Bronchial epithelial cell (primary cell): ENCODE measurements at regions not wholly inside any gene's neighbourhood (a gene's known extent, or its start where the extent isn't known, plus 50 kb on each side); places are given as distances from the start of the nearest gene placed in this dataset.
A peak's percentile ranks its signal among the peaks of the same experiment; 100 is the strongest.

ENCODE experiments used
- DNase-seq: peaks from one replicate; pipeline ENCODE4 v3.0.0-alpha.2; 2010; ENCODE audit warnings: low read depth
- FAIRE-seq: peaks from 2 replicates; lab custom pipeline; 2011; peaks lifted over from hg19 to GRCh38; lab: Jason Lieb, UNC
- H3K27me3 ChIP-seq: 2 replicates; pipeline ENCODE4 v1.5.1; 2011; ENCODE audit warnings: low read length; ENCODE audit not compliant: control insufficient read depth, insufficient read depth
- H3K36me3 ChIP-seq: 2 replicates; pipeline ENCODE4 v1.5.1; 2011; ENCODE audit warnings: low read length; ENCODE audit not compliant: control insufficient read depth, insufficient read depth
- H3K4me3 ChIP-seq: 2 replicates; pipeline ENCODE4 v1.5.1; 2011; ENCODE audit warnings: mild to moderate bottlenecking, low read depth, low read length, control low read depth
- TF ChIP-seq, protein P1 (sequence below): IDR thresholded peaks from 2 replicates; pipeline ENCODE4 v1.5.1; 2011; ENCODE audit warnings: mild to moderate bottlenecking, moderate library complexity, low read length, control low read depth, inconsistent platforms; ENCODE audit not compliant: insufficient read depth, severe bottlenecking

DNA sequence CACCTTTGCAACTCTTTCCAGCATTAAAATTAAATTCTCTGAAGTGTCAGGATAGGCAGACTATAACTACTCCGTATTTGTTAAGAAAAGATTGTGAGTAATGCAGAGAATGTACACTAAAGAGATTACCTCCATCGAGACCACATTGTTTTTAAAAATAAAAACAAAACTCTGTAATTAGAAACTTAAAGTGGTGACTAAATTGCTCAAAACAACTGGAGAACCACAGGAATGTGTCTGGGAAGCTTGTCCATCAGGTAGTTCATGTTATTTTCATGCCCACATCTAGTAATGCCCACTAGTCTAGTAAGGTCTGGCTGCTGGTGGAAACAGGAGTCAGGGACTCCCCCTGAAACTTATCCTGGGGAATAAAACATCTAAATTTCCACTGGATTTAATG lies 103.0 kb upstream of the FOXQ1 start:
- DNase-seq (peak; percentile 72), FAIRE-seq (no peak)
- Histone ChIP-seq H3K27me3 (no peaks in the 10 kb centered on the region), H3K4me3 (no peak overlapping the region), H3K36me3 (no peaks in the 10 kb centered on the region)
- TF ChIP-seq, protein P1, sequence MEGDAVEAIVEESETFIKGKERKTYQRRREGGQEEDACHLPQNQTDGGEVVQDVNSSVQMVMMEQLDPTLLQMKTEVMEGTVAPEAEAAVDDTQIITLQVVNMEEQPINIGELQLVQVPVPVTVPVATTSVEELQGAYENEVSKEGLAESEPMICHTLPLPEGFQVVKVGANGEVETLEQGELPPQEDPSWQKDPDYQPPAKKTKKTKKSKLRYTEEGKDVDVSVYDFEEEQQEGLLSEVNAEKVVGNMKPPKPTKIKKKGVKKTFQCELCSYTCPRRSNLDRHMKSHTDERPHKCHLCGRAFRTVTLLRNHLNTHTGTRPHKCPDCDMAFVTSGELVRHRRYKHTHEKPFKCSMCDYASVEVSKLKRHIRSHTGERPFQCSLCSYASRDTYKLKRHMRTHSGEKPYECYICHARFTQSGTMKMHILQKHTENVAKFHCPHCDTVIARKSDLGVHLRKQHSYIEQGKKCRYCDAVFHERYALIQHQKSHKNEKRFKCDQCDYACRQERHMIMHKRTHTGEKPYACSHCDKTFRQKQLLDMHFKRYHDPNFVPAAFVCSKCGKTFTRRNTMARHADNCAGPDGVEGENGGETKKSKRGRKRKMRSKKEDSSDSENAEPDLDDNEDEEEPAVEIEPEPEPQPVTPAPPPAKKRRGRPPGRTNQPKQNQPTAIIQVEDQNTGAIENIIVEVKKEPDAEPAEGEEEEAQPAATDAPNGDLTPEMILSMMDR: no peak

DNA sequence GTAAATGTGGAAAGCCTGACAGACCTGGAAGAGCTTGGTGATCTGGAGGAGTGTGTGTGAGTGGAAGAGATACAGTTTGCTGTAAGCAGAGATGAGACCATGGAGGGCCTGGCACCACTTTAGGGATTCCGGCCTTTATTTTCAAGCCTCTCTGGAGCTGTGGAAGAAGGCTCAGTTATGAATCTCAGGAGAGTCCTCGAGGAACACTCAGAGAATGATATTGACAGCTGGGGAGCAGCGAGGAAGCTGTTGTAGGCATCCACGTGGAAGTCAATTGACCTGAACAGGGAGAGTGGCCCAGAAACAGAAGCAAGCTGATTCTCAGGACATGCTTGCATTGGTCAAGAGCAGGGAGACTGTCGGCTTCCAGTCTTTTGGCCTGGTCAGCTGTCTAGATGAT lies 108.4 kb upstream of the FOXQ1 start:
- H3K27me3 ChIP-seq: no peaks in the 10 kb centered on the region
- H3K36me3 ChIP-seq: no peaks in the 10 kb centered on the region
- FAIRE-seq: no peak
- no peak for DNase-seq
- H3K4me3 ChIP-seq: no peak overlapping the region
- TF ChIP-seq, protein P1: no peak

DNA sequence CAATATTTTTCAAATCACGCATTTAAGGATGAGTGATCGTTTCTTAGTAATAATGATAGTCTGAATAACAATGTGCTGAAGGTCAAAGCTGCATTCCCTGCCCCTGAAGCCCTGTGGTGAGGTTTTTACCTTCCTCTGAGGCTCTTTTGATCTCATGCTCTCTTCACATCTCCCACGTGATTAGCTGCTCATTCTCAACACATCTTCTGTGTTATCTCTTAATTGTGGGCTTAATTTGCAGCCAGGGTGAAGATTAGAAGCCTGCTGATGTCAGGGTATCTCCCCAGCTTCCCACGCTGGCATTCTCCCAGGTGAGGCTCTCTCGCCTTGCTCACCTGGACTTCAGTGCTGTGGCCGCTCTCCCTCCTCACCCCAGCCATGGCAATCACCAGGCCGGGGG lies 109.7 kb upstream of the FOXQ1 start:
- DNase-seq (no peak), FAIRE-seq (no peak)
- no peak overlapping the region for H3K4me3 ChIP-seq
- H3K36me3 ChIP-seq: no peaks in the 10 kb centered on the region
- H3K27me3 ChIP-seq: no peaks in the 10 kb centered on the region
- TF ChIP-seq, protein P1: no peak

DNA sequence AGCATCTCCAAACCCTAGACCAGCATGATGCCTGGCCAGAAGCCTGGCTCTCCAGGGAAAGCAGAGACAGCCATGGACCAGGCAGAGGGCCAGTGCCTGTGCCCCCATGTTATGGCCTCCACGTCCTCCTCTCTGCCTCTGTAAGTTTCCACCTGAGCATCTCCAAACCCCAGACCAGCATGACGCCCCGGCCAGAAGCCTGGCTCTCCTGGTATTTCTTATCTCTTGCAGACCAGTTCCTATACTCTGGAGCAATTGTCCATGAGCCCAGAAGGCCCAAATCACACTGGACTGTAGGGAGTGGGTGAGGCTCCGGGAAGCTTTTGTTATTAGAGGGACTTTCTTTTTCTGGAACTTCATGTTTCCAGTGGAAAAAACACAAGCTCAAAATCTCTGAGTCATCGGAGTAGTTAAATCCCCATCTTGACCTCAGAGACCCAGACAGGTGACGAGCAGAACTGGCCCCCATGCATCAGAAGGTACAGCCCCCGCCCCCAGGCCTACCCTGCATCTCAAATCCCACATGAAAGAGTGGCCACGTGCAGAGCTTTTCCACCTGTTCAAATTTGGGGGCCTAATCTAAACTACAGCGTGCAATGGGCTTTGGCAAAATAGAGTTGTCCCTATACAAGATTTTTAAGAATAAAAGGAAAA lies 110.2 kb upstream of the FOXQ1 start:
- Histone ChIP-seq H3K27me3 (no peaks in the 10 kb centered on the region), H3K36me3 (no peaks in the 10 kb centered on the region), H3K4me3 (no peak overlapping the region)
- DNase-seq: no peak
- FAIRE-seq: no peak
- TF ChIP-seq, protein P1: no peak

DNA sequence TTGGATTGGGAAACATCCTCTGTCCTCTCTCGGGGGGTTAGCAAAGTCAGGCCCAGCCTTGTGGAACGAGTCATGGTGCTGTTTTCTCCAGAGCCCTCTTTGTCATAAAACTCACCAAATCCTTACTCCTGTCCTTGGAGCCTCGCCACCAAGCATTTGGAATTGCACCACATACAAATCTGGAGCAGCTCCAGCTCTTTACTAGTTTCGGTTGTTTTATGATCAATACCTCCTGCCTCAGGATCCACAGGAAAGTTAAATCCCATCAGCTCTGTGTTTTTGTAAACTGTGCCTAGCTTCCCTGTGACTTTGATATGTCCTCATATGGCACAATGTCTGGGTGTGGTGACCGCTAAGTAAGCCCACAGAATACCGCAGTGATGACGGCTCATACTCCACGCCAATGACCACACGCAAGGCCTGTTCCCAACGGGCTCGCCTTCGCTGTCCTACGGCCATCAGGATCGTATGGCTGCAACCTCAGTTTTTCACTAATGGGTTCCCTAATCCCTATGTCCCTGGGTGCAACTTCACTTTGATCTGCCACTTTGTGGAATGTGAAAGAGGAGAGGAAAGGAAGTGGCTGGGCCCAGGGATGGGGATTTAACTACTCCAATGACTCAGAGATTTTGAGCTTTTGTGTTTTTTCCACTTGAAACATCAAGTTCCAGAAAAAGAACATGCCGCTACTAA lies 111.3 kb upstream of the FOXQ1 start:
- no peaks in the 10 kb centered on the region for H3K27me3 ChIP-seq
- H3K4me3 ChIP-seq: no peak overlapping the region
- FAIRE-seq: peak; percentile 96
- TF ChIP-seq, protein P1: no peak
- no peak for DNase-seq
- H3K36me3 ChIP-seq: no peaks in the 10 kb centered on the region
